H1 (cell line): ENCODE measurements at regions not wholly inside any gene's neighbourhood (a gene's known extent, or its start where the extent isn't known, plus 50 kb on each side); places are given as distances from the start of the nearest gene placed in this dataset.
A peak's percentile ranks its signal among the peaks of the same experiment; 100 is the strongest.

Source experiments
- CTCF ChIA-PET: fragments of 300-600 bp; sonication (Branson Sonifier 250); formaldehyde crosslinking; loops from one replicate; lab custom pipeline; 2021; ENCODE audit not compliant: partially characterized antibody; lab: Charles Lee
- POLR2A ChIA-PET: fragments of 300-600 bp; sonication (Branson Sonifier 250); formaldehyde crosslinking; loops from one replicate; lab custom pipeline; 2021; ENCODE audit warnings: inconsistent platforms; ENCODE audit not compliant: partially characterized antibody; lab: Charles Lee
- DNase-seq, 2 experiments: peaks; one replicate each; pipeline versions ENCODE4 v3.0.0 to v3.0.0-alpha.2; 2010 to 2022; ENCODE audit warnings: low spot score in 2 of 2, low read depth in 1 of 2, mixed read lengths in 1 of 2
- FAIRE-seq: peaks from 2 replicates; lab custom pipeline; 2011; peaks lifted over from hg19 to GRCh38; lab: Jason Lieb, UNC
- H2AFZ ChIP-seq: 2 replicates; pipeline ENCODE4 v1.8.1; 2012; ENCODE audit warnings: low read length, inconsistent platforms
- H2AK5ac ChIP-seq: 2 replicates; pipeline ENCODE4 v1.6.1; 2013; ENCODE audit warnings: low read depth, low read length
- H2BK120ac ChIP-seq: replicated peaks from 2 replicates; pipeline ENCODE3; 2013; ENCODE audit warnings: low read depth, low read length, inconsistent platforms
- H2BK12ac ChIP-seq: 2 replicates; pipeline ENCODE4 v1.6.1; 2013; ENCODE audit warnings: low read depth, low read length
- H2BK15ac ChIP-seq: 2 replicates; pipeline ENCODE4 v1.6.1; 2013; ENCODE audit warnings: low read length
- H2BK20ac ChIP-seq: 2 replicates; pipeline ENCODE4 v1.6.1; 2013; ENCODE audit warnings: low read length
- H2BK5ac ChIP-seq: 2 replicates; pipeline ENCODE4 v1.6.1; 2013; ENCODE audit warnings: low read depth, low read length
- H3K14ac ChIP-seq: 2 replicates; pipeline ENCODE4 v1.6.1; 2013; ENCODE audit warnings: inconsistent platforms; ENCODE audit not compliant: insufficient read length
- H3K18ac ChIP-seq: 2 replicates; pipeline ENCODE4 v1.6.1; 2013; ENCODE audit warnings: low read length; ENCODE audit errors: extremely low read depth
- H3K23ac ChIP-seq: 2 replicates; pipeline ENCODE4 v1.6.1; 2013; ENCODE audit warnings: inconsistent platforms; ENCODE audit not compliant: insufficient read length
- H3K23me2 ChIP-seq: 2 replicates; pipeline ENCODE4 v1.6.1; 2013; ENCODE audit warnings: low read depth, low read length
- H3K27ac ChIP-seq: 2 replicates; pipeline ENCODE4 v1.6.1; 2011; ENCODE audit warnings: low read depth, low read length, inconsistent platforms
- H3K27me3 ChIP-seq, 4 experiments: replicated peaks in 1 of 4; 1 replicate in 1 of 4; 2 replicates in 3 of 4; pipeline versions ENCODE4 v1.6.1 to v1.8.1; 2011 to 2013; ENCODE audit warnings: low read length in 3 of 4, mild to moderate bottlenecking in 3 of 4, inconsistent platforms in 2 of 4, mixed read lengths in 2 of 4, moderate library complexity in 1 of 4; ENCODE audit not compliant: control insufficient read depth in 3 of 4, insufficient read depth in 3 of 4; ENCODE audit errors: extremely low read depth in 1 of 4
- H3K36me3 ChIP-seq, 4 experiments: 2 replicates each; pipeline versions ENCODE4 v1.6.1 to v1.8.1; 2011 to 2013; ENCODE audit warnings: mild to moderate bottlenecking in 4 of 4, low read length in 3 of 4, moderate library complexity in 2 of 4, control low read depth in 1 of 4, inconsistent platforms in 1 of 4; ENCODE audit not compliant: insufficient read depth in 4 of 4, control insufficient read depth in 2 of 4
- H3K4ac ChIP-seq: replicated peaks from 2 replicates; pipeline ENCODE3; 2013; ENCODE audit warnings: low read length, low read depth, mixed read lengths, inconsistent platforms; ENCODE audit not compliant: insufficient read length
- H3K4me1 ChIP-seq, 4 experiments: replicated peaks in 1 of 4; 1 replicate in 1 of 4; 2 replicates in 3 of 4; pipeline versions ENCODE4 v1.6.1 to v1.8.1; 2011 to 2013; ENCODE audit warnings: low read length in 3 of 4, inconsistent platforms in 2 of 4, mixed read lengths in 1 of 4; ENCODE audit not compliant: insufficient read depth in 4 of 4, control insufficient read depth in 3 of 4
- H3K4me2 ChIP-seq, 2 experiments: 2 replicates each; pipeline versions ENCODE4 v1.6.1 to v1.8.1; 2011 to 2013; ENCODE audit warnings: low read depth in 2 of 2, low read length in 2 of 2, control low read depth in 1 of 2, inconsistent platforms in 1 of 2, mild to moderate bottlenecking in 1 of 2; ENCODE audit not compliant: insufficient read depth in 1 of 2
- H3K4me3 ChIP-seq, 4 experiments: fragments of 200-600, 300-600 bp in 1 of 4; sonication (generic), shearing (Covaris generic), sonication (Bioruptor Twin) in 1 of 4; 2 replicates each; pipeline versions ENCODE4 v1.5.1 to v1.8.1; 2011 to 2016; ENCODE audit warnings: low read length in 4 of 4, low read depth in 3 of 4, control low read depth in 2 of 4, inconsistent platforms in 2 of 4, mild to moderate bottlenecking in 2 of 4, mixed read lengths in 1 of 4, moderate library complexity in 1 of 4; ENCODE audit not compliant: insufficient read depth in 2 of 4; ENCODE audit errors: extremely low read depth in 1 of 4
- H3K56ac ChIP-seq: replicated peaks from 2 replicates; pipeline ENCODE3; 2013; ENCODE audit warnings: low read depth, mild to moderate bottlenecking, mixed read lengths, low read length, inconsistent platforms; ENCODE audit not compliant: insufficient read length
- H3K79me1 ChIP-seq: 2 replicates; pipeline ENCODE4 v1.6.1; 2013; ENCODE audit warnings: low read depth, low read length, control low read depth
- H3K79me2 ChIP-seq, 2 experiments: 2 replicates each; pipeline versions ENCODE4 v1.6.1 to v1.8.1; 2012 to 2013; ENCODE audit warnings: low read length in 2 of 2, mild to moderate bottlenecking in 2 of 2, inconsistent platforms in 1 of 2; ENCODE audit not compliant: insufficient read depth in 2 of 2, control insufficient read depth in 1 of 2
- H3K9ac ChIP-seq, 4 experiments: replicated peaks in 1 of 4; 1 replicate in 1 of 4; 2 replicates in 3 of 4; pipeline versions ENCODE4 v1.6.1 to v1.8.1; 2011 to 2013; ENCODE audit warnings: low read depth in 3 of 4, low read length in 3 of 4, control low read depth in 2 of 4, mild to moderate bottlenecking in 2 of 4, moderate library complexity in 2 of 4, inconsistent platforms in 1 of 4; ENCODE audit errors: extremely low read depth in 1 of 4
- H3K9me3 ChIP-seq, 2 experiments: 2 replicates each; pipeline versions ENCODE4 v1.6.1 to v1.8.1; 2012 to 2013; ENCODE audit warnings: mild to moderate bottlenecking in 2 of 2, moderate library complexity in 2 of 2, control low read depth in 1 of 2, inconsistent platforms in 1 of 2, low read depth in 1 of 2, low read length in 1 of 2, mixed read lengths in 1 of 2; ENCODE audit not compliant: insufficient read depth in 2 of 2
- H4K20me1 ChIP-seq, 2 experiments: replicated peaks in 1 of 2; 2 replicates each; pipeline versions ENCODE3 to v1.8.1; 2011 to 2013; ENCODE audit warnings: inconsistent platforms in 2 of 2, low read length in 2 of 2, mild to moderate bottlenecking in 1 of 2; ENCODE audit not compliant: insufficient read depth in 2 of 2, control insufficient read depth in 1 of 2
- H4K5ac ChIP-seq: 2 replicates; pipeline ENCODE4 v1.6.1; 2013; ENCODE audit warnings: low read length, low read depth, mixed read lengths, inconsistent platforms; ENCODE audit not compliant: insufficient read length
- H4K8ac ChIP-seq: 2 replicates; pipeline ENCODE4 v1.8.0; 2013; ENCODE audit warnings: mild to moderate bottlenecking, moderate library complexity, low read length, inconsistent platforms; ENCODE audit not compliant: insufficient read depth; ENCODE audit errors: extremely low read depth
- H4K91ac ChIP-seq: replicated peaks from 2 replicates; pipeline ENCODE3; 2013; ENCODE audit warnings: low read length, mixed read lengths, inconsistent platforms; ENCODE audit not compliant: insufficient read length
- BCL11A ChIP-seq, 2 experiments: IDR thresholded peaks; one replicate each; pipeline ENCODE4 v1.6.1; 2011; ENCODE audit warnings: low read depth in 2 of 2, low read length in 2 of 2, mild to moderate bottlenecking in 2 of 2
- GTF2F1 ChIP-seq: IDR thresholded peaks from 2 replicates; pipeline ENCODE4 v1.6.1; 2012; ENCODE audit warnings: low read depth, low read length, improper control_type of control experiment, borderline replicate concordance
- KDM4A ChIP-seq: IDR thresholded peaks from one replicate; pipeline ENCODE4 v1.7.1; 2012; ENCODE audit warnings: low read depth, mild to moderate bottlenecking, moderate library complexity, low read length, inconsistent platforms; ENCODE audit not compliant: severe bottlenecking
- NRF1 ChIP-seq: IDR thresholded peaks from 2 replicates; pipeline ENCODE4 v1.6.1; 2011; ENCODE audit warnings: mild to moderate bottlenecking, low read depth, low read length, improper control_type of control experiment
- RAD21 ChIP-seq, 2 experiments: IDR thresholded peaks in 1 of 2; conservative IDR thresholded peaks in 1 of 2; 2 replicates each; pipeline ENCODE4 v1.6.1; 2011; ENCODE audit warnings: low read depth in 2 of 2, low read length in 2 of 2, improper control_type of control experiment in 1 of 2, inconsistent platforms in 1 of 2, mild to moderate bottlenecking in 1 of 2, moderate library complexity in 1 of 2
- RXRA ChIP-seq: IDR thresholded peaks from 2 replicates; pipeline ENCODE4 v1.6.1; 2011; ENCODE audit warnings: low read depth, mild to moderate bottlenecking, low read length, moderate library complexity; ENCODE audit not compliant: insufficient read depth
- SIX5 ChIP-seq: IDR thresholded peaks from 2 replicates; pipeline ENCODE4 v1.6.1; 2011; ENCODE audit warnings: mild to moderate bottlenecking, low read depth, low read length
- TAF1 ChIP-seq: IDR thresholded peaks from 2 replicates; pipeline ENCODE4 v1.6.1; 2011; ENCODE audit warnings: mild to moderate bottlenecking, low read depth, low read length
- WGBS, 2 experiments: shearing (Covaris generic) in 1 of 2; methylation state at CpG; one replicate each; pipeline versions ENCODE4 v1.1.6 to v1.1.7; 2013 to 2015; ENCODE audit warnings: low lambda C conversion rate in 2 of 2, mixed read lengths in 2 of 2, inconsistent platforms in 1 of 2, low coverage in 1 of 2, missing lambda C conversion rate in 1 of 2; ENCODE audit not compliant: insufficient replicate concordance in 2 of 2, insufficient coverage in 1 of 2, insufficient read length in 1 of 2; ENCODE audit errors: extremely low coverage in 1 of 2, missing lambda C conversion rate in 1 of 2; 5-methylcytosine and 5-hydroxymethylcytosine counted together
- TF ChIP-seq, protein P1 (sequence below), 3 experiments: IDR thresholded peaks; 1 replicate in 2 of 3; 2 replicates in 1 of 3; pipeline versions ENCODE4 v1.5.1 to v1.6.1; 2011; ENCODE audit warnings: low read length in 3 of 3, mild to moderate bottlenecking in 3 of 3, inconsistent platforms in 2 of 3, low read depth in 1 of 3, moderate library complexity in 1 of 3; ENCODE audit not compliant: insufficient read depth in 1 of 3; ENCODE audit errors: control extremely low read depth in 1 of 3
- TF ChIP-seq, protein P2 (sequence below): IDR thresholded peaks from 2 replicates; pipeline ENCODE4 v1.6.1; 2011; ENCODE audit warnings: low read length, improper control_type of control experiment

DNA sequence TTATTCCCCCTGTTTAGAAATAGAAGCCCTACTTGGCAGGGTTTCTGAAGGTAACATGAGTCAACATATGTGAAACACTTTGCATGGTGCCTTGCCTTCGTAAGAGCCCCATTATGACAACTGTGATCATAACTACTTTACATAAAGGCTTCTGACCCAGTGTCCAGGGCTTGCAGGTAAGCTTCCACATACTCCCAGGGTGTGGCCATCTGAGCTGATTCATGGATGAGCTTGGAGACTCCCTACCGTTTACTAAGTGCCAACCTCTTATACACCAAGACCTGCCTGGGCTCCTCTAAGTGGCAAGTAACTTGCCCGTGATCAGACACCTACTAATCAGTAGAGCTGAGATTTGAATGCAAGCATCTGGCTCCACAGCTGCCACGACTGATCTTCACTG, 62.8 kb upstream of the C5orf58 start:
- no peaks in the 10 kb centered on the region for H4K20me1 ChIP-seq
- H3K56ac ChIP-seq, result no peak overlapping the region
- H3K23me2 ChIP-seq, result no peaks in the 10 kb centered on the region
- no peak overlapping the region for H2BK15ac ChIP-seq
- peaks cover 0 to 2% (median 0%) of the 10 kb centered on the region in 4 experiments; a peak in 1 of 7 replicates for H3K4me1 ChIP-seq
- no peak overlapping the region for H3K4ac ChIP-seq
- H4K5ac ChIP-seq, result no peak overlapping the region
- no peak overlapping the region for H2BK12ac ChIP-seq
- peak overlapping the region; percentile 9; the same call in 1 of the 2 replicates for H4K8ac ChIP-seq
- H2AFZ ChIP-seq, result no peak overlapping the region
- H3K4me3 ChIP-seq, result no peak overlapping the region
- H3K27me3 ChIP-seq, result no peaks in the 10 kb centered on the region; a peak in 2 of 7 replicates
- H3K18ac ChIP-seq, result no peak overlapping the region
- H3K79me1 ChIP-seq, result no peaks in the 10 kb centered on the region
- no peak overlapping the region for H3K4me2 ChIP-seq
- no peaks in the 10 kb centered on the region for H3K9me3 ChIP-seq
- WGBS, 2 experiments, result 76% methylated on average over 4 of the region's 4 CpGs; no CpG with 5 or more reads in 1 of the 2 experiments
- H3K27ac ChIP-seq, result no peak overlapping the region
- no peak for FAIRE-seq
- H4K91ac ChIP-seq, result no peak overlapping the region
- H2BK20ac ChIP-seq, result no peak overlapping the region
- no peak overlapping the region for H2BK120ac ChIP-seq
- POLR2A ChIA-PET, result no interaction called here
- H3K36me3 ChIP-seq, result no peaks in the 10 kb centered on the region
- no peak overlapping the region for H3K23ac ChIP-seq
- no peak for DNase-seq
- no peak overlapping the region for H3K14ac ChIP-seq
- no peak overlapping the region for H2BK5ac ChIP-seq
- no peak overlapping the region for H2AK5ac ChIP-seq
- CTCF ChIA-PET, result interaction anchor here (0.6 to 1.9 kb wide), 8 partner anchors 9 to 184 kb away, joined by 3 to 9 read pairs (median 4); no protein-coding TSS in a partner anchor
- H3K9ac ChIP-seq, result no peak overlapping the region
- no peaks in the 10 kb centered on the region for H3K79me2 ChIP-seq
- no peak for TF ChIP-seq KDM4A
- TF ChIP-seq TAF1, result no peak
- TF ChIP-seq BCL11A (IDR thresholded peaks at IDR 0.05; ENCODE audit: low read depth in 2 of 2, low read length in 2 of 2), result no peak
- TF ChIP-seq, protein P1, sequence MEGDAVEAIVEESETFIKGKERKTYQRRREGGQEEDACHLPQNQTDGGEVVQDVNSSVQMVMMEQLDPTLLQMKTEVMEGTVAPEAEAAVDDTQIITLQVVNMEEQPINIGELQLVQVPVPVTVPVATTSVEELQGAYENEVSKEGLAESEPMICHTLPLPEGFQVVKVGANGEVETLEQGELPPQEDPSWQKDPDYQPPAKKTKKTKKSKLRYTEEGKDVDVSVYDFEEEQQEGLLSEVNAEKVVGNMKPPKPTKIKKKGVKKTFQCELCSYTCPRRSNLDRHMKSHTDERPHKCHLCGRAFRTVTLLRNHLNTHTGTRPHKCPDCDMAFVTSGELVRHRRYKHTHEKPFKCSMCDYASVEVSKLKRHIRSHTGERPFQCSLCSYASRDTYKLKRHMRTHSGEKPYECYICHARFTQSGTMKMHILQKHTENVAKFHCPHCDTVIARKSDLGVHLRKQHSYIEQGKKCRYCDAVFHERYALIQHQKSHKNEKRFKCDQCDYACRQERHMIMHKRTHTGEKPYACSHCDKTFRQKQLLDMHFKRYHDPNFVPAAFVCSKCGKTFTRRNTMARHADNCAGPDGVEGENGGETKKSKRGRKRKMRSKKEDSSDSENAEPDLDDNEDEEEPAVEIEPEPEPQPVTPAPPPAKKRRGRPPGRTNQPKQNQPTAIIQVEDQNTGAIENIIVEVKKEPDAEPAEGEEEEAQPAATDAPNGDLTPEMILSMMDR (IDR thresholded peaks at IDR 0.05; ENCODE audit: control extremely low read depth in 1 of 3, insufficient read depth in 1 of 3, low read depth in 1 of 3, low read length in 3 of 3), result no peak
- TF ChIP-seq GTF2F1, result no peak
- TF ChIP-seq RAD21 (IDR thresholded peaks at IDR 0.05 in 1 of 2, conservative IDR thresholded peaks at IDR 0.05 in 1 of 2; ENCODE audit: low read depth in 2 of 2, low read length in 2 of 2), result no peak
- no peak for TF ChIP-seq NRF1
- no peak for TF ChIP-seq RXRA
- TF ChIP-seq SIX5, result no peak
- TF ChIP-seq, protein P2, sequence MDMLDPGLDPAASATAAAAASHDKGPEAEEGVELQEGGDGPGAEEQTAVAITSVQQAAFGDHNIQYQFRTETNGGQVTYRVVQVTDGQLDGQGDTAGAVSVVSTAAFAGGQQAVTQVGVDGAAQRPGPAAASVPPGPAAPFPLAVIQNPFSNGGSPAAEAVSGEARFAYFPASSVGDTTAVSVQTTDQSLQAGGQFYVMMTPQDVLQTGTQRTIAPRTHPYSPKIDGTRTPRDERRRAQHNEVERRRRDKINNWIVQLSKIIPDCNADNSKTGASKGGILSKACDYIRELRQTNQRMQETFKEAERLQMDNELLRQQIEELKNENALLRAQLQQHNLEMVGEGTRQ, result no peak
